MM.1S (cell line): ENCODE measurements at regions not wholly inside any gene's neighbourhood (a gene's known extent, or its start where the extent isn't known, plus 50 kb on each side); places are given as distances from the start of the nearest gene placed in this dataset.

ENCODE experiments used
- CTCF ChIP-seq: fragments of 300-600 bp; sonication (generic); IDR thresholded peaks from 2 replicates; pipeline ENCODE4 v1.5.1; 2016; ENCODE audit warnings: antibody characterized with exemption, low read length, mixed read lengths
- EZH2 ChIP-seq: fragments of 300-600 bp; sonication (generic); optimal IDR thresholded peaks from 2 replicates; pipeline ENCODE3; 2017; ENCODE audit warnings: low read depth, mild to moderate bottlenecking, antibody characterized with exemption, low read length, mixed read lengths
- EZH2phosphoT487 ChIP-seq: fragments of 300-600 bp; sonication (generic); IDR thresholded peaks from 2 replicates; pipeline ENCODE4 v1.6.1; 2018; ENCODE audit warnings: antibody characterized with exemption, low read length

GRCh38 chr11:80748207-80748925 lies 1307.5 kb upstream of the TENM4 start:
- TF ChIP-seq CTCF (no peak), EZH2phosphoT487 (no peak), EZH2 (no peak)
